ENCODE measurements at regions not wholly inside any gene's neighbourhood (a gene's known extent, or its start where the extent isn't known, plus 50 kb on each side); places are given as distances from the start of the nearest gene placed in this dataset.

GRCh38 chr3:69554576-69554975, 168.7 kb upstream of the FRMD4B start:
- no peaks in the 10 kb centered on the region for H3K4me1 Mint-ChIP-seq
- peaks cover 26% of the 10 kb centered on the region for H3K27me3 Mint-ChIP-seq
- no peak overlapping the region for H3K27ac Mint-ChIP-seq
- no peak for ATAC-seq
- no peak for DNase-seq
- no peak overlapping the region for H3K4me3 Mint-ChIP-seq
- no peaks in the 10 kb centered on the region for H3K9me3 ChIP-seq (ENCODE audit: control insufficient read depth, low read length, poor library complexity, severe bottlenecking)
- H3K36me3 Mint-ChIP-seq (ENCODE audit: low read depth): no peaks in the 10 kb centered on the region

DNA sequence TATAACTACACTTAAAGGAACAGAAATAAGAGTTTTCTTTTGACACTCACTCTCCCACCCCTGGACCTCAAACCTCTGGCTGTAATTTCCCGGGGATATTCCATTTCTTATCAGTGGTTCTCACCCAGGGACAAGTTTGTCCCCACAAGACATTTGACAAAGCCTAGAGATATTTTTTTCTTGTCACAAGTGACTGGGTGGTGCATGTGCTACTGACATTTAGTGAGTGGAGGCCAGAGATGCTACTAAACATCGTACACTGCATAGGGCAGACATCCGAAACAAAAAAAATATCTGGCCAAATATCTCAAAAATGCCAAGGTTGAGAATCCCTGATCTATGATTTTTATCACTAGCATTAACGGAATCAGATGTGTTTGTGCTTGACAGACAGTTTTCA, 168.0 kb upstream of the FRMD4B start:
- H3K4me3 Mint-ChIP-seq: no peak overlapping the region
- H3K4me1 Mint-ChIP-seq: no peaks in the 10 kb centered on the region
- DNase-seq (no peak), ATAC-seq (no peak)
- H3K36me3 Mint-ChIP-seq (ENCODE audit: low read depth): no peaks in the 10 kb centered on the region
- no peaks in the 10 kb centered on the region for H3K9me3 ChIP-seq (ENCODE audit: control insufficient read depth, low read length, poor library complexity, severe bottlenecking)
- H3K27ac Mint-ChIP-seq: no peak overlapping the region
- peaks cover 26% of the 10 kb centered on the region for H3K27me3 Mint-ChIP-seq

GRCh38 chr3:69547461-69547880, 161.6 kb upstream of the FRMD4B start:
- no peak for ATAC-seq
- peaks cover 34% of the 10 kb centered on the region for H3K27me3 Mint-ChIP-seq
- no peak for DNase-seq
- no peaks in the 10 kb centered on the region for H3K36me3 Mint-ChIP-seq (ENCODE audit: low read depth)
- no peaks in the 10 kb centered on the region for H3K9me3 ChIP-seq (ENCODE audit: control insufficient read depth, low read length, poor library complexity, severe bottlenecking)
- H3K4me3 Mint-ChIP-seq: no peak overlapping the region
- H3K27ac Mint-ChIP-seq: no peak overlapping the region
- H3K4me1 Mint-ChIP-seq: no peaks in the 10 kb centered on the region

DNA sequence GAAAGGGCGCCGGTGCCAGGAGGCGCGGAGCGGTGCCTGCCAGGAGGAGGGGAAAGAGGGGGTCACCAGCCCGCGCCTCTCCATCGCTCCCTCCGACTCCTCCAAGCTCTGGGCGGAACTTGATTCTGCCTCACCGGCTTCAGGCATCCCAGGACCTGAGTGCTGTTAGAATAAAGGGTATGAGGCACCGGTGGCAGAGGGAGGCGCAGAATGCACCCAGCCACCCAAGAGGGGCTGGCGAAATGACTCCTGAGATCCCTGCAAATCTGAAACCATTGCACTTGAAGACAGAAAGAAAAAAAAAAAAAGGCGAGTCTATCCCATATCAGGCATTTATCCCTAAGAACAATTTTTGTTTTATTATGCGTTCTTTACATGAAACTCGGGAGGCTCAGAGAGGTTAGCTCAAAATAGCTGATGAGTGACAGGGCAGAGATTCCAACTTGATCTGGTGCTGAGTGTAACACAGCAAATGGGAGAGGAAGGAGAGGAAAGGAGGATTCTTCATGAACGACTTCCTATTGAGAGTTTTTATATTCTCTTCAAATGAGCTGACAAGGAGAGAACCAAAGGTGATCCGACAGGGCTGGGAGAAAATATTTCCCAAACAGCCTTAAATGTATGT, 157.0 kb upstream of the FRMD4B start:
- ATAC-seq (no peak), DNase-seq (no peak)
- Mint-ChIP-seq H3K4me1 (peaks cover 2% of the 10 kb centered on the region), H3K36me3 (ENCODE audit: low read depth) (no peaks in the 10 kb centered on the region), H3K27me3 (peaks cover 45% of the 10 kb centered on the region), H3K27ac (no peak overlapping the region), H3K4me3 (no peak overlapping the region)
- H3K9me3 ChIP-seq (ENCODE audit: control insufficient read depth, low read length, poor library complexity, severe bottlenecking): no peaks in the 10 kb centered on the region

DNA sequence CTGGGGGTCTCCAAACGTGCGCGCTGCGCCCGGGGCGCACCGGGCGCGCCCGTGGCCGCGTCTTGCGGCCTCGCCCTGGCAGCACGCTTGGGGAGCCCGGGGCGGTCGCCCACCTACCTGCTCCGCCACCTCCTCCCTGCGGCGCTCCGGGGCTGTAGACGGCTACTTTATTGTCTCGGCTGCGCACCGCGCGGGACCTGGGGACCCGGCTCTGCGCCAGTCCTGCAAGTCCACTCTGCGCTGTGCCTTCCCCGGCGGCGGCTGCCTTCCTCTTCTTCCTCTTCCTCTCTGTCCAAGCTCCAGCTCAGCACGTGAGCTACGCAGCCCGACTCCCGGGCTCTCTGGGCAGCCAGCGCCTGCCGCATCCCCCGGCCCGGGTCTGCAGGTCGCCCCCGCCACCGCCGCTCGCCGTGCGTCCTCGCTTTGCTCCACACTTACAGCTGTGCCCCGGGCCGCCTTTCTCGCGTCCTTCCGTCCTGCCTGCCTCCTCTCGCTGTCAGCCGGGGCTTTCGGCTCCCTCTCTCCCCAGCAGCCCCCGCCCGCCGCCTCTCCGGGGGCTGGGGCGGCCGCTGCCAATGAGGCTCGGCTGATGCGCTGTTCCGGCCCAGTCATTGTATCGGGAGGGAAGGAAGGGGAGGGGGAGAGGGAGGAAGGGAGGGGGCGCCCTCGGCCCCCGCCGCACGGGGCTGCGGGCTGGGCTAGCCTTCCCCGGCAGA, 156.4 kb upstream of the FRMD4B start:
- DNase-seq: no peak
- H3K4me1 Mint-ChIP-seq: peaks cover 2% of the 10 kb centered on the region
- ATAC-seq: no peak
- H3K4me3 Mint-ChIP-seq: no peak overlapping the region
- H3K27me3 Mint-ChIP-seq: peaks cover 45% of the 10 kb centered on the region
- H3K36me3 Mint-ChIP-seq (ENCODE audit: low read depth): no peaks in the 10 kb centered on the region
- H3K9me3 ChIP-seq (ENCODE audit: control insufficient read depth, low read length, poor library complexity, severe bottlenecking): no peaks in the 10 kb centered on the region
- H3K27ac Mint-ChIP-seq: no peak overlapping the region

- peaks cover 2% of the 10 kb centered on the region for H3K4me1 Mint-ChIP-seq
- H3K27ac Mint-ChIP-seq: no peak overlapping the region
- ATAC-seq (no peak), DNase-seq (no peak)
- no peak overlapping the region for H3K4me3 Mint-ChIP-seq
- H3K9me3 ChIP-seq (ENCODE audit: control insufficient read depth, low read length, poor library complexity, severe bottlenecking): no peaks in the 10 kb centered on the region
- H3K27me3 Mint-ChIP-seq: peaks cover 45% of the 10 kb centered on the region
- no peaks in the 10 kb centered on the region for H3K36me3 Mint-ChIP-seq (ENCODE audit: low read depth)
These were observed 155.8 kb upstream of the FRMD4B start for GRCh38 chr3:69541711-69542088.

GRCh38 chr3:69540706-69541581, 155.1 kb upstream of the FRMD4B start:
- ATAC-seq: no peak
- Mint-ChIP-seq H3K36me3 (ENCODE audit: low read depth) (no peaks in the 10 kb centered on the region), H3K4me3 (peak overlapping the region; percentile 21), H3K27me3 (peaks cover 45% of the 10 kb centered on the region), H3K27ac (no peak overlapping the region), H3K4me1 (peaks cover 2% of the 10 kb centered on the region)
- no peaks in the 10 kb centered on the region for H3K9me3 ChIP-seq (ENCODE audit: control insufficient read depth, low read length, poor library complexity, severe bottlenecking)
- DNase-seq: no peak

GRCh38 chr3:69539134-69539533, 153.2 kb upstream of the FRMD4B start:
- ATAC-seq (no peak), DNase-seq (no peak)
- H3K9me3 ChIP-seq (ENCODE audit: control insufficient read depth, low read length, poor library complexity, severe bottlenecking): no peaks in the 10 kb centered on the region
- H3K27ac Mint-ChIP-seq: no peak overlapping the region
- peaks cover 38% of the 10 kb centered on the region for H3K27me3 Mint-ChIP-seq
- no peaks in the 10 kb centered on the region for H3K36me3 Mint-ChIP-seq (ENCODE audit: low read depth)
- peaks cover 2% of the 10 kb centered on the region for H3K4me1 Mint-ChIP-seq
- no peak overlapping the region for H3K4me3 Mint-ChIP-seq

GRCh38 chr3:69538281-69538680, 152.4 kb upstream of the FRMD4B start:
- DNase-seq: no peak
- H3K27me3 Mint-ChIP-seq: peaks cover 34% of the 10 kb centered on the region
- no peaks in the 10 kb centered on the region for H3K9me3 ChIP-seq (ENCODE audit: control insufficient read depth, low read length, poor library complexity, severe bottlenecking)
- no peak for ATAC-seq
- no peak overlapping the region for H3K27ac Mint-ChIP-seq
- no peak overlapping the region for H3K4me3 Mint-ChIP-seq
- H3K4me1 Mint-ChIP-seq: peaks cover 2% of the 10 kb centered on the region
- no peaks in the 10 kb centered on the region for H3K36me3 Mint-ChIP-seq (ENCODE audit: low read depth)

- Mint-ChIP-seq H3K4me1 (peaks cover 2% of the 10 kb centered on the region), H3K27me3 (peaks cover 30% of the 10 kb centered on the region), H3K27ac (no peak overlapping the region), H3K4me3 (no peak overlapping the region), H3K36me3 (ENCODE audit: low read depth) (no peaks in the 10 kb centered on the region)
- DNase-seq: no peak
- ATAC-seq: no peak
- no peaks in the 10 kb centered on the region for H3K9me3 ChIP-seq (ENCODE audit: control insufficient read depth, low read length, poor library complexity, severe bottlenecking)
These were observed 150.6 kb upstream of the FRMD4B start for GRCh38 chr3:69536306-69537020.

- Mint-ChIP-seq H3K27me3 (peaks cover 28% of the 10 kb centered on the region), H3K36me3 (ENCODE audit: low read depth) (no peaks in the 10 kb centered on the region), H3K4me1 (no peaks in the 10 kb centered on the region), H3K27ac (no peak overlapping the region), H3K4me3 (no peak overlapping the region)
- H3K9me3 ChIP-seq (ENCODE audit: control insufficient read depth, low read length, poor library complexity, severe bottlenecking): no peaks in the 10 kb centered on the region
- no peak for DNase-seq
- no peak for ATAC-seq
These were observed 149.7 kb upstream of the FRMD4B start for GRCh38 chr3:69535613-69536012.

DNA sequence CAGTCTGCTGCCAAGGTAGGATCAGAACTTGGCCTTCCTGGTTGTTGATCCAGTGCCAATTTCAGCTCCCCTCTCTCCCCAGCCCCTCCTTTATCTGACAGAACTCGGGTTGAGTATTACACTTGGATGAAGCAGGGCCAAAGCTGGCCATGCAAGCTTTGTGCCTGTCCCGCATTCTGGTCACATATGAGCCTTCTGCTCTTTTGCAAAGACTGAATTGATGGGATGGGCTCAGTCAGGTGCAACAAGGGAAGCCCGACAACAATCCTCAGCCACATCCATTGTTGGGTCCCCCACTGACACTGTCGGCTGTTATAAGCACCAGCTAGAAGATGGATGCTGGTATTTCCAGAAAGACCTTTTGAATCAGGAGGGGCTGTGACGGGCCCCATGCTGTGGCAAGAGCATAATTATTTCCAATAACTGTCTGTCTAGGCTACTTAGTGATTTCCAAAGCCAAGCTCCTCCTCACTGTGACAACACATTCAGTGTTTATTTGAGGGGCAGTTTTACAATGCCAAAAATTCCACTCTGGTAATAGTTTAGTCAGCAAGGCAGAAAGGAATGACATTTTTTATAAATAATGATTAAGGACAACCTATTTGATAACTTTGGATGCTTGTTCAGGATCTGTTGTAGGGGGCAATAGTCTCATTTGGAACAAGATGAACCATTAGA, 146.8 kb upstream of the FRMD4B start:
- Mint-ChIP-seq H3K27ac (no peak overlapping the region), H3K27me3 (peaks cover 14% of the 10 kb centered on the region), H3K36me3 (ENCODE audit: low read depth) (no peaks in the 10 kb centered on the region), H3K4me3 (no peak overlapping the region), H3K4me1 (no peaks in the 10 kb centered on the region)
- ATAC-seq (no peak), DNase-seq (no peak)
- H3K9me3 ChIP-seq (ENCODE audit: control insufficient read depth, low read length, poor library complexity, severe bottlenecking): no peaks in the 10 kb centered on the region
